Fibroblast of pulmonary artery (primary cell): ENCODE measurements at regions not wholly inside any gene's neighbourhood (a gene's known extent, or its start where the extent isn't known, plus 50 kb on each side); places are given as distances from the start of the nearest gene placed in this dataset.
"Not testable (repeated sequence)": the region's sequence is repeated elsewhere in the genome, so short reads cannot be mapped to it uniquely, and the experiment has no call there.

Experiments
- DNase-seq: peaks from one replicate; pipeline ENCODE4 v3.0.0-alpha.2; 2010; ENCODE audit warnings: low read depth
- H3K4me3 ChIP-seq: replicated peaks from 2 replicates; pipeline ENCODE4 v1.5.1; 2011; ENCODE audit warnings: low read depth, mild to moderate bottlenecking, control low read depth, low read length, moderate library complexity
- TF ChIP-seq, protein P1 (sequence below): IDR thresholded peaks from 2 replicates; pipeline ENCODE4 v1.5.1; 2011; ENCODE audit warnings: mild to moderate bottlenecking, control low read depth, low read length, inconsistent platforms; ENCODE audit errors: missing control alignments

DNA sequence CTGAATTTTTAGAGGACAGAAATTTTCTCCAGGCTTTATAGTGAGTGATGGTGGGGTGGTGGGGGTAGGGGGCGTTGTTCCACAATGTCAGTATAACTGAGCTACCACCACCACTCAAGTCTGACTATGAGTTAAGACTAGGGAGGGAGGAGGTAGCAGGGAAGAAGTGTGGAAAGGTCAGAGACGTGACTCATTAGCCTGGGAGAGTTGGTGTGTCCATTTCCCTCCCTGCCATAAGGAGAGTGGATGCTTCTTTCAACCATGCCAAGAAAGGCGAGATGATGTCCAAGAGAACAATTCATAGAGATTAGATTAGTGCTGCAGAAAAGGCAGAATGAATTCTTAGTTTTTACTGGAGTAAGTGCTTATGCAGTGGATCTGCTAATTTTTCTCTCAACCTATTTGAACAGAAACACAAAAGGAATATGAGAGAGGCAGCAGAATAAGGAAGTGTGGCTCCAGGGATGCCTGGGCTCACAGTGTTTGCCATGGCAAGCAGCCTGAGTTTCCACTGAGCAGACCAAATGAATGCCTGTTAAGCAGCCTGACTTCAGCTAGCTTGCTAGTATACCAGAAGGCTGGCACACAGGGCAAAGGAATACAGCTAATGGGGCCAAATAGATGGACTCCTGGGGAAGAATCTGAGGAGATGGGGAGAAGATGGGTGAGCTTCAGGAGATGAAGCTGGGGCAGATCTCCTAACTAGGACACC is 708.9 kb downstream of the NTRK3 start:
- TF ChIP-seq, protein P1, sequence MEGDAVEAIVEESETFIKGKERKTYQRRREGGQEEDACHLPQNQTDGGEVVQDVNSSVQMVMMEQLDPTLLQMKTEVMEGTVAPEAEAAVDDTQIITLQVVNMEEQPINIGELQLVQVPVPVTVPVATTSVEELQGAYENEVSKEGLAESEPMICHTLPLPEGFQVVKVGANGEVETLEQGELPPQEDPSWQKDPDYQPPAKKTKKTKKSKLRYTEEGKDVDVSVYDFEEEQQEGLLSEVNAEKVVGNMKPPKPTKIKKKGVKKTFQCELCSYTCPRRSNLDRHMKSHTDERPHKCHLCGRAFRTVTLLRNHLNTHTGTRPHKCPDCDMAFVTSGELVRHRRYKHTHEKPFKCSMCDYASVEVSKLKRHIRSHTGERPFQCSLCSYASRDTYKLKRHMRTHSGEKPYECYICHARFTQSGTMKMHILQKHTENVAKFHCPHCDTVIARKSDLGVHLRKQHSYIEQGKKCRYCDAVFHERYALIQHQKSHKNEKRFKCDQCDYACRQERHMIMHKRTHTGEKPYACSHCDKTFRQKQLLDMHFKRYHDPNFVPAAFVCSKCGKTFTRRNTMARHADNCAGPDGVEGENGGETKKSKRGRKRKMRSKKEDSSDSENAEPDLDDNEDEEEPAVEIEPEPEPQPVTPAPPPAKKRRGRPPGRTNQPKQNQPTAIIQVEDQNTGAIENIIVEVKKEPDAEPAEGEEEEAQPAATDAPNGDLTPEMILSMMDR = no peak
- no peak overlapping the region for H3K4me3 ChIP-seq
- peak; percentile 62 for DNase-seq

DNA sequence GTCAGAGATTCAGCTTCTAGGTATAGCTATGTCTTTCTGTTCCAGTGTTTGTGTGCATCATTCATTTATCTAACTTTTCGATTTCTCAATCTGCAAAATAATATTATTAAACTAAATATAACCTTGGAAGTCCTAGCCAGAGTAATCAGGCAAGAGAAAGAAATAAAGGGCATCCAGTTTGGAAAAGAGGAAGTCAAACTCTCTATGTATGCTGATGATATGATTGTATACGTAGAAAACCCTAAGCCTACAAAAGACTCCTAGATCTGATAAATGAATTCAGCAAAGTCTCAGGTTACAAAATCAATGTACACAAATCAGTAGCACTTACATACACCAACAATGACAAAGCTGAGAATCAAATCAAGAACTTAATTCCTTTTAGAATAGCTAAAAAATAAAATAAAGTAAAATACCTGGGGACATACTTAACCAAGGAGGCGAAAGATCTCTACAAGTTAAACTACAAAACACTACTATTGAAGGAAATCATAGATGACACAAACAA is 718.2 kb downstream of the NTRK3 start:
- TF ChIP-seq, protein P1 = no peak
- no peak overlapping the region for H3K4me3 ChIP-seq
- DNase-seq = no peak

DNA sequence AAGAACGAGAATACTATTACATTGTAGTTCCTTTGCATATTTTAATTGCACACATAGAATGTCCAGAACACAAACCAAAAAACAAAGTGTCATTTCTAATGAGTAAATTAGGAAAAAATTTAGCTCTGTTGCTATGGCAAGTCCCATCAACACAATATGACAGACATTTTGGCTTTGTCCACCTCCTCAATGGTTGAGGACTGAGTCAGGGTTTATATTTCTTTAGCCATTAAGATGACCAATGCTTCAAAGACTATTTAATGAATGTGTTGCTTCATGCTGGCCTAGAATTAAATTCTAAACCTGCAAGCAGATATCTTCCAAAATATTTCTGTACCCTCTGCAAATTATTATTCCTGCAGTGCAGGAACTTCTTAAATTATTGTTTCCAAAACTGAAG is 719.2 kb downstream of the NTRK3 start:
- H3K4me3 ChIP-seq = no peak overlapping the region
- DNase-seq = no peak
- TF ChIP-seq, protein P1 = no peak

DNA sequence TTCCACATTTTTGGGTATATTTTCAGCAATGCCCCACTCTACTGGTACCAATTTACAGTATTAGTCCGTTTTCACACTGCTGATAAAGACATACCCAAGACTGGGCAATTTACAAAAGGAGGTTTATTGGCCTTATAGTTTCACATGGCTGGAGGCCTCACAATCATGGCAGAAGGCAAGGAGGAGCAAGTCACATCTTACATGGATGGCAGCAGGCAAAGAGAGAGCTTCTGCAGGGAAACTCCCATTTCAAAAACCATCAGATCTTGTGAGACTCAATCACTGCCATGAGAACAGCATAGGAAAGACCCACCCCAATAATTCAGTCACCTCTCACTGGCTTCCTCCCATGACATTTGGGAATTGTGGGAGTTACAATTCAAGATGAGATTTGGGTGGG is 722.9 kb downstream of the NTRK3 start:
- H3K4me3 ChIP-seq, DNase-seq: not testable (repeated sequence)

DNA sequence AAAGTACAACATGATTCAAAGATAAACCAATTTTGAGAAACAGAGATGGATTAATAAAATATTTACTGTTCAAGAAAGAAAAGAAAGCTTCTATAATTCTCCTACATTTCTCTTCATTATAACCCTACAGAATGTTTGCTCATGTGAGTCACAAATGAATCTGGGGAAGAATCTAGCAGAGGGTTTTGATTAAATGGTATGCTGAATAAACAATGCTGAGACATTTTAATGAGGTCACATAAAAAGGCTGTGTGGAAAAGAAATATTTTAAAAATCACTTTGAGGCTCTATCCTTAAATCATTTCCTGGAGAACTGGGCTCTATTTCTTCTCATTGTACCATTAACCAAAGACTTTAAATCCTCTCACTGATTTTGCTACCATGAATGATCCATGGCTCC is 727.7 kb downstream of the NTRK3 start:
- TF ChIP-seq, protein P1 = no peak
- H3K4me3 ChIP-seq = no peak overlapping the region
- DNase-seq = no peak

DNA sequence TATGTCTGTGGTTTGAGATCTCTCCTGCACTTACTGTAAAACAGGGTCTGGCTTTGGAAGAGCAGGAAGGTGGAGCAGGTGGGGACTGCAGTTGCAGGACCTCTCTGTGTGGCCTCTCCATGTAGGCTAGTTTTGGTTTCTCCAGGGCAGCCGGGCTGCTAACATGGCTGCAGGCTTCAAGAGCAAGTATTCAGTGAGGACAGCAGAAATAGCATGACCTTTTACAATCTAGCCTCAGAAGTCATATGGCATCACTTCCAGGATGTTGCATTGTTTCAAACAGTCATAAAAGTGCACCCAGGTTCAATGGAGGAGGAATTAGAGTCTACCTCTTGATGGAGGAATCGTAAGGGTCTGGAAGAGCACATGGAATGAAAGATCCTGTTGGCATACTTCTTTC is 728.7 kb downstream of the NTRK3 start:
- no peak for DNase-seq
- TF ChIP-seq, protein P1 = no peak
- H3K4me3 ChIP-seq = no peak overlapping the region

DNA sequence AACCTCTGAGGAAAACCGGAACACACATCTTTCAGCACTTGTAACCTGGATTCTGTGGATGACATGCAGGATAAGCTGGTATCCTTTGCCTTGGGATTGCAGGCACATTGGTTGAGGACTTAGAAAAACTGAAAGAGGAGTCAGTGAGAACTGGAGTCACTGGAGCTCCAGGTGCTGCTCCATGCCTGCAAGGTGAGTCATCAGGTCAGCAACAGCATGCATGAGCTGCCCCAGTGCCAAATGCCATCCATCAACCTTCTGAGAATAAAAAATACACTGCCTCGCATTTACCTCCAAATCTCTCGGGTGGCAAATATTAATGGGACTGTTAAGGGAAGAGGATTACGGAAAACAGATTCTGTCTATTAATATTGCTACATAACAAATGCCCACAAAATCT is 729.1 kb downstream of the NTRK3 start:
- no peak for DNase-seq
- no peak overlapping the region for H3K4me3 ChIP-seq
- TF ChIP-seq, protein P1 = no peak
